NCI-H526 treated with DMSO at 0.1 percent for 48 hours (cell line): ENCODE measurements at regions not wholly inside any gene's neighbourhood (a gene's known extent, or its start where the extent isn't known, plus 50 kb on each side); places are given as distances from the start of the nearest gene placed in this dataset.
"Not testable (repeated sequence)": the region's sequence is repeated elsewhere in the genome, so short reads cannot be mapped to it uniquely, and the experiment has no call there.

ENCODE experiments used
- DNase-seq: peaks from one replicate; lab custom pipeline; 2025; lab: John Stamatoyannopoulos, UW

DNA sequence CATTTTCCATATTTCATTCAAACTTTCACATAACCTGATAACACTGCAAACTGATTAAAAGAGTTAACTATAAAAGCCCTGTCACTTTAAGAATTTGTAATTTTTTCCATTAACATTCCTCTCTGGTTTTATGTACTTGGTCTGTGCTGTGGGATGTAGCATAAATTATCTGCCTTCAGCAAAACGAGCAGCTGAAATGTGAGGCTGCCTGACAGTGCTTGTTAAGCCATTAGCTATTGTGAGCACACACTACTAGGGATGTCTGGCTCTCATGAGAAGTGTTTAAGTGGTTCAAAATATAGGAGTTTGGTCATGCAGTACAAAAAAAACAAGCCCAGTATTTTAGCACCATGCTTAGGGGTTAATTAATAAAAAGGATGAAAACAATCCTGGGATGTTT is 63.0 kb downstream of the HOXA1 start:
- DNase-seq, result peak; percentile 31

DNA sequence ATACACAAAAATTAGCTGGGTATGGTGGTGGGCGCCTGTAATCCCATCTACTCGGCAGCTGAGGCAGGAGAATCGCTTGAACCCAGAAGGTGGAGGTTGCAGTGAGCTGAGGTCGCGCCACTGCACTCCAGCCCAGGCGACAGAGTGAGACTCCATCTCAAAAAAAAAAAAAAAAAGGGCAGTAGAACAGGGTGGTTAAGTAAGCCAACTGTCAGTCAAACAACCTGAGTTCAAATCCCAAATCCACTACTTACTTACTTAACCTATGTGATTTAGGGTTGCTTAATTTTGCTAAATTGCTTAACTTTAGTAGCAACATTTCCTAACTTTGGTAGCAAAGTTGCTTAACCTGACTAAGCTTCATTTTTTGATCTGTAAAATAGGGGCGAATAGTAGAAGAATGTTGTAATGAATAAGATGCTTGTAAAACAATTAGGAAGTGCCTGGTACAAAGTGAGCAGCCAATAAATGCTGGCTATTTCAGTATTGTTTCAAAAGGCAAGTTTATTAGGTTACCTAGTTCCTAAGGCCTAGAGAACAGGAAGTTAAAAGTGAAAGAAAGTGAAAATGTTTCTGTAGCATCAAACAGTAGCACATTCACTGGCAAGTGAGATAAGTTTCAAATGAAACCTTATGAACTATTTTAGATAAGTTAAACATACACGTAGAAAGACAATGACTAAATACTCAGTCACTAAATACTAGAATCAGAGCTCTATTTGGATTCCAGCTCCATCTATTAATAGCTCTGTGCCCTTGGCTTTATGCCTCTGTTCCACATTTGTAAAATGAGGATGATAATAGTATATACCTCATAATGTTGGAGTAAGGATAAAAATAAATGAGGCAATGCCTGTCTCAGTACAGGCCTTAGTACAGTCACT is 64.3 kb downstream of the HOXA1 start:
- no peak for DNase-seq

DNA sequence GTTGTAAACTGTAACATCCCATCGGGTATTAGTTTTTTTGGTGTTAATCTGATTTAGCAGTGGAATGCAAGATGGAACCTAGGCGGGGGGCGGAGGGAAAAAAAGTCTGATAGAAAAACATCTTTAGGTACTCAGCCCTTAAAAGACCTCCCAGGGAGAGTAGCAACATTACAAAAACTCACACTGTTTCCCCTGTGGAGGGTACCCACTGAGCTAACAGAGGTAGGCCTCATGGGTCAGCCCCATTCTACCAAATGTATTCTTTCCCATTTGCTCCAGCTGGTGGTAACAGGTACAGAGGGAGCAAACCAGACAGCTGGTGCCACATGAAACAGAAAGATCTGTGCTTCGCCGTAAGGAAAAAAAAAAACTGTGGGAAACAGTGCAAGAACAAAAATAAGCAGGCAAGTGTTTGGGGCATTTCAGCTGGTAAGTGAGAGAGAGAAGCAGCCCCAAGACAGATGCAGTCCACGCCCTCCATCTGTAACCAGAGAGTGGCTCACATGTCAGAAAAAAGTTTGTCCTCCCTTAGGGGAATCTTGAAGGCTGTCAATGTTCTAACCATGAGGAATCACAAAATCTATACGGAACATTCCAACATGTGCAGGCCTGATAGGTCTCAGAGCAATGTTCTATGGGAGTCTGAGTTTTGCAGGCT is 65.3 kb downstream of the HOXA1 start:
- DNase-seq, result no peak

DNA sequence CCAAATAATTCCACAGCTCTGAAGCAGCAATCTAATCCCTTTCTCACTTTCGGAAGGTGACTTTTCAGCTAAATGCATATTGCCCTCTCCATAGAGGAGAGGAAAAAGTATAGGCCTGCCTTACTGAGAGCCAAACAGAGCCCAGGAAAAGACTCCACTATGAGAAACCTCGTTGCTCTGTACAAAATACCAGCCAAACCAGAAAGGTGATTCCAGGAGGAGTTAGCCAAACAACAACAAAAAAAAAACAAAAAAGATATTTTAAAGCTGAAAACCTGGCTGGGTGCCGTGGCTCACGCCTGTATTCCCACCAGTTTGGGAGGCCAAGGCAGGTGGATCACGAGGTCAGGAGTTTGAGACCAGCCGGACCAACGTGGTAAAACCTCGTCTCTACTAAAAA is 70.5 kb downstream of the HOXA1 start:
- no peak for DNase-seq

DNA sequence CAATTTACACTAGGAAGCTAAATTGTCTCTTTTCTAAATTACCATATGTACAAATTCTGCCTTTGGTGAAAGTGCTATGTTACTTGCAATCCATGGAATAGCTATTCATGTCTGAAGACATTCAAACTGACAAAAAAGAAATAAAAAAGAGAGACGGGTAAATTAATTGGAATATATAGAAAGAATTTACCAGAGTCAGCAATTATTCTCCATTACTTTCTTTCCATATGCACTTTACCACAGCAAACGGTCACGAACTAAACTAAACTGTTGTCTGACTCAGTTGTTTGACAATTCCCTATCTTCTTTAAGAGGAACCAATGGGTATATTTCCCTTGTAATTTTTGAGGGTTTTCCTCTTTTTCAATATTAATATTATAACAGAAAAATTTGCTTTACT is 85.7 kb downstream of the HOXA1 start:
- no peak for DNase-seq

DNA sequence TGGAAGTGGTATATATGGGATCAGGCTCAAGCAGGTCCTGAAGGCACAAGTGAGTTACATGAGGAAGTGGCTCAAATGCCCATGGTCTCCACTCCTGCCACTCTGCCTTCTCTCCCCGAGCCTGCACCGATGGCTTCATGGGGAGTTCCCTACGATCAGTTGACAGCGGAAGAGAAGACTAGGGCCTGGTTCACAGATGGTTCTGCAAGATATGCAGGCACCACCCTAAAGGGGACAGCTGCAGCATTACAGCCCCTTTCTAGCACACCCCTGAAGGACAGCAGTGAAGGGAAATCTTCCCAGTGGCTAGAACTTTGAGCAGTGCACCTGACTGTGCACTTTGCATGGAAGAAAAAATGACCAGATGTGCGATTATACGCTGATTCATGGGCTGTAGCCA is 95.3 kb downstream of the HOXA1 start:
- DNase-seq, result no peak

DNA sequence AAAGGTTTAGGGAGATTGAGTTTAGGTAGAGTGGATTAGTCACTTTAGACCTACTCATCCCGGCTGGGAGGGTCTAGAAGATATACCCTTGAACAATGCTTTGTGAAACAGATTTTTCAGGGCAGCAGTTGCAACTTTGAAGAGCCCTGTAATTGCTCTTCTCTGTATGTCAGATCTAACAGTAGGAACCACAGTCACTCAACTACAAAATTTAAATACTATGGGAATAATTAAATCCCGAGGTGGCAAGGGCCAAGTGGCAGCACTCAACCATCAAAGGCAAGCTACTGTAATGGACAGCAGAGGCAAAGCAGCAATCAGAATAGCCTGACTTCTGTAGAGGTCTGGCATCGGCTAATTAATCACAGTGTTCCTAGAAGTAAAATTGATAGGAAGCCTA is 97.5 kb downstream of the HOXA1 start:
- DNase-seq, result not testable (repeated sequence)

DNA sequence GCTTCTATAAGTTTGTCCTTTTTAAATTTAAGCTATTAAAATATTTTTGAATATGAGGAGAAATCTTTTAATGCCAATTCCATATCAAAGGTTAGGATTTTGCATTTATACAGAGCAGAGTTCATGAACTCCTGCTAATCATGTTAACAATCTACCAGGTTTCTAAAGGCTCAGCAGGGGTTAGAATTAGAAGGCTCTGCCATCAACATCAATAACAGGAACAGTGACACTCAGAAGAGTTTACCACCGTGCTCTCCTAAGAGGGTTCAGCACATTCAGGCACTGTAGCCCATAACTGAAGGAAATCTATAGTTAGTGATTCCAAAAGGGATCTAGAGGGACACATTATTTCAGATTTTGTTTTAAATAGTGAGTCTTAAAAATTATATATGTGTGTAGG is 100.1 kb downstream of the HOXA1 start:
- no peak for DNase-seq

DNA sequence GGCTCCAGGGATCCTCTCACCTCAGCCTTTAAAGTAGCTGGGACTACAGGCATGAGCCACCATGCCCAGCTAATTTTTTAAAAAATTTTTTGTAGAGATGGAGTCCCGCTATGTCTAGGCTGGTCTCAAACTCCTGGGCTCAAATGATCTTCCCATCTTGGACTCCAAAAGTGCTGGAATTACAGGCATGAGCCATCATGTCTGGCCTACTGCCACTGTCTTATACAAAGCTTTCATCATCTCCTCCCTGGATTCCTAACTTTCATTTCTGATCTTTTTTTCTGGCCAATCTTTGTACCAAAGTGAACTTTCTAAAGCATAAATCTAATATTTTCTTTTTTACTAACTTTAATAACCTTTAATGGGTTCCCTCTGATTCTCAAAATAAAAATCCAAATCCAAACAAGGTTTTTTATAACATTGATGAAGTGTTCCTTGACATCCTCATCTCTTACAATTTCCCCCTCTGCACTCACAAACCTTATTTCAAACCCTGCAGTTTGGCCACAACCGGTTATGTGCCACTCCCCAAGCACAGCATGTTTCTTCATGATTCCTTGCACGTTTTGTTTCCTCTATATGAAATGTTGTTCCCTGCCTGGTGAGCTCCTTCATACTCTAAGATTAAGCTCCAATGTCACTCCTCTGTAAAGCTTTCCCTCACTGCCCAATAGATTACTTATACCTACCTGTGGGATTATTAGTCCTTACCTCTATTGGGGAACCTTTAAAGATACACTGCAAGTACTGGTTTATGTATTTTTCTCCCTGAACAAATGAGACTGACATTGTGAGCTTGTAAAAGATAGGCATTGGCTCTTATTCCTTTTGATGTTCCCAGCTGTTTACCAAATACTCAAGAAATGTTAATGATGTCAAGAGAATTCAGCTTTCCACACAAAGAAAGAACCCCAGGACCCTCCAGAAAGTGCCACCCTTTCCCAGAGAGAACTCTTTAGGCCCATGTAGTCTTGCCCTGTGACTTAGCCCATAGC is 101.7 kb downstream of the HOXA1 start:
- no peak for DNase-seq

DNA sequence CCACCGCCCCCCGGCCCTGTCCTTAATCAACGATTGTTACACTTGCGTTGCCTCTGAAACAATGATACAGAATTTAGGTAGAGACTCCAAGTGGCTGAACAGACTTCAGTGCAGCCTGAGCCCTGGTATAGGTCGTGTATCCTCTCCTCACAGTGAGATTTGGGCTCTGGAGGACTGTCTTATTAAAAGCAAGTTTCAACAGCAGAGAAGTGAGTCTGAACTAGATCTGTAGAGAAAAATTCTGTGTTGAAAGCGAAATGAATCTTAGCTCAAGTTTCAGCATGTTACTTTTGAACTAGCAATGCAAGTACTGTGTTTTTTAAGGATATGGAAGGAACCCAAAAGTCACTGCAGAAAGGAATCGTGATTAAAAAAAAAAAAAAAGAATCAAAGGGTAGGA is 103.1 kb downstream of the HOXA1 start:
- no peak for DNase-seq

DNA sequence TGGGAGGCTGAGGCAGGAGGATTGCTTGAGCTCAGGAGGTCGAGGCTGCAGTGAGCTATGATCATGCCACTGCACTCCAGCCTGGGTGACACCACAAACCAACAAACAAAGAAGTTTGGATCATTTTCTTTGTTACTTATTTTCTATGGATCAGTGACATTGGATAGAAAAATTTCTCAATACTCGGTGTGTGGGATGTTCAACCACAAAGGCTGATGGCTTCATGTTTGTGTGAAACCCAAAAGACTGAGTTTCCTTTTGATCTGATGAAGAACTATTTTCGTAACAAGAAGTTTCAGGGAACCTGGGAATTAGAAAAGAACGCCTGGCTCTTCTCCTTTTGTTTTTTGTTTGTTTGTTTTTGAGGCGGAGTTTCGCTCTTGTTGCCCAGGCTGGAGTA is 104.0 kb downstream of the HOXA1 start:
- DNase-seq, result no peak

DNA sequence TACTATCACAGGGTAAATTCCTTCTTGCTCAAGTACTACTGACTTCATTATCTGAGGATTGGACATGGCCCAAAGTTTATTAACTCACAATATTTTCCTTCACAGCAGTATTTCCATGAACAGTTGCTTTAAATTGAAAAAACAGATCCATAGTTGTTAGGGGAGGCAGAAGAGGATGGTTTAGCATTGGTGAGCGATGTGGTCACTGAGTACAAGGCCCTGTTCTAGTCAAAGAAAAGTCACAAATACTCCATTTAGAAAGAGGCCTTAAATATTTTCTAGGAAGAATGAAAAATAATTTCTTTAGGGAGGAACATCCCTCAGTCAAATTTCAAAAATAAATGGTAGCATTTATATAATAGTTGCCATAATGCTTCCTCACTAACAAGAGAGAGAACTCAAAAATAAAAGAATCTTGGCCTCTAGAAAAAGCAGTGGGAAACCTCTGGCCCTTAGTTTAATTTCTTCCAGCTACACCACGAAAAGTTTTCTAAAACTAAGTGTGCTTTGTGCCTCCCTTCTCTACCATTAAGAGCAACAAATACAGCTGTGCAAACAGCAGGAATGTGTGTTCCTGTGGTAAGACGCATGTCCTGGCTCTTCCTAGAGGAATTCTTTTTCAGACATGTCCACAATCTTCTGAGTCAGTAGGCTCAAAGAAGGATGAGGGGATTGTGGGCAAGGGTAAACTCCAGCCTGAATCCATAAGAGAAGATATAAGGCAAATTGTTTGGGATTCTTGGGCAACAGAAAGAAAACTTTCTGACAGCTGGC is 105.7 kb downstream of the HOXA1 start:
- no peak for DNase-seq

DNA sequence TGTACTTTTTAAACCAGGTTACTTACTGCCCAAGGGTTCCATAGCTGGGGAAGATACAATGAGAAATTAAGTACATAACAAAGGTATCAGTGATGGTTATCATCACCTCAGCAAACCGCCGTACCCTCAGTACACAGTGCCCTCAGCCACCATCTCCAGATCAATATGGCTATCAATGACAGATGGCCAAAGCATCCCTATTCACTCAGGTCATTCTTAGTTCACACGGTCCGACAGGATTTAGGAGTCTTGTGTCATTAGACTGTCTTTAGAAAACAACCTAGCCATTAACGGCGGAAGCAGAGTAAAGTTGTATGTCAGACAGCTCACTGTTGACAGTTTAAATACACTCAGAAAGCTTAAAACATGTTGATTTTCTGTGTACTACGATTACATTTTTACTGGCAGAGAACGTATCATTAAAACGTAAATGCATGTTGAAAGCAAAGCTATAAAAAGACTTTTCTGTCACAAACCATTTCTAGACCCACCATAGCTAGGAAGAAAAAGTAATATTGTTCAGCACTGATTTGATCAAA is 106.9 kb downstream of the HOXA1 start:
- no peak for DNase-seq

DNA sequence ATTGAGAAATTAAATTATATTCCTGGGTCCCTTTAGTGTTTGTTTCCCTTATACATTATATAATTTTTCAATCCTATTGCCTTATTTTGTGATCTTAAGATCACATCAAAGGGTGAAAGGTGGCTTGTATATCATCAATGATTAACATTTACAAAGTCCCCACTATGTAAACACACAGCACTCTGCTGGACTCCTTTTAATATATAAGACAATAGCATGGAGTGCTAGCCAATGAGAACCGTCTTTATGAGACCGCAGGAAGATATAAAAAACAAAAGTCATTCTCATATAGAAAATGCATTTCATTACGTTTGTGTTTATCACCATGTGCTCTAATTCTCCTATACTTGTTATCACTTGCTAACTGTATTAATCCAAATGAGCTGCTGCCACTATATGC is 108.5 kb downstream of the HOXA1 start:
- DNase-seq, result no peak

DNA sequence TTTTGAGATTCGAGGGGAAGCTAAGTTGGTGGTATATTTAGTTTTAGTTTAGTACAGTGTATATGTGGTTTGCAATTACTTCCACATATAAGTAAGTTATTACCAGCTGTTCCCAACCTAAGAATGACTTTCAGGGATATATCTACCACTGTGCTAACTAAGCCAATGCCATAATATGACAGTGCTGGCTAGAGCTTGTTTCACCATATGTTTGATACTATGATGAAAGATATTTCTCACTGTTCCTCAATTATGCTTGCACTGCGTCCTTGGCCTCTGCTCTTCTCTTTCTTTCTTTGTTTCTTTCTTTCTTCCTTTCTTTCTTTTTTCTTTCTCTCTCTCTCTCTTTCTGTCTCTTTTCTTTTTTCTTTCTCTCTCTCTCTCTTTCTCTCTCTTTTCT is 113.8 kb upstream of the SKAP2 start:
- no peak for DNase-seq

DNA sequence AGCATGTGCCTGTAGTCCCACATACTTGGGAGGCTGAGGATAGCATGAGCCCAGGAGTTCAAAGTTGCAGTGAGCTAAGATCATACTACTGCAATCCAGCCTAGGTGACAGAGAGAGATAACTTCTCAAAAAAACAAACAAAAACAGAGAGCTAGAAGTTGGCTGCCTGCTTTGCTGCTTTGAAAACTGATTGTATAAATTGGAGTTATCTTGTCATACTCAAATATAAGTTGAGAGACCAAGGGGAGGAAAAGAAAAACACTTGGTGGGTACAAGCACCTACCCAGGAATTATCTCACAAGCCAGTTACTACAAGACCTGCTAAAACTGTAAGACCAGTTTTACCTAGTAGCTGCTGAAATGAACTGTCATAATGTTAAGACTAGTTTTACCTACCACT is 112.5 kb upstream of the SKAP2 start:
- DNase-seq, result no peak

DNA sequence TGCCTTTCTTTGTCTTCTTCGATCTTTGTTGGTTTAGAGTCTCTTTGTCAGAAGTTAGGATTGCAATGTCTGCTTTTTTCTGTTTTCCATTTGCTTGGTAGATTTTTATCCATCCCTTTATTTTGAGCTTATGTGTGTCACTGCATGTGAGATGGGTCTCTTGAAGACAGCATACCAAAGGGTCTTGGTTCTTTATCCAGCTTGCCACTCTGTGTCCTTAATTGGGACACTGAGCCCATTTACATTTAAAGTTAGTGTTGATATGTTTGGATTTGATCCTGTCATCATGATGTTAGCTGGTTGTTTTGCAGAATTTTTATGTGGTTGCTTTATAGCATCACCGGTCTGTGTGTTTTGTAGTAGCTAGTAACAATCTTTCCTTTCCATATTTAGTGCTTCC is 107.5 kb upstream of the SKAP2 start:
- not testable (repeated sequence) for DNase-seq

DNA sequence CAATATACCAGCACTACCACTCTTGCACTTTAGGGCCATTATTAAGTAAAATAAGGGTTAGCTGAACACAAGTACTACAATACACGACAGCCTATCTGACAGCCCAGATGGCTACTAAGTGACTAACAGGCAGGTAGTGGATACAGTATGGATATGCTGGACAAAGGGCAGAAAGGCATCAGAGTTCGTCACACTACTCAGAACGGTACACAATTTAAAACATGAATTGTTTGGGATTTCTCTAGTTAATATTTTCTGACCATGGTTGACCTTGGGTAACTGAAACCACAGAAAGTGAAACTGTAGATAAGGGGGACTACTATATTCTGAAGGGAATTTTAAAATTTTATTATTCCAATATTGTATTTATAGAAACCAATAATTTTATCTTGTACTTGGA is 101.3 kb upstream of the SKAP2 start:
- DNase-seq, result no peak

DNA sequence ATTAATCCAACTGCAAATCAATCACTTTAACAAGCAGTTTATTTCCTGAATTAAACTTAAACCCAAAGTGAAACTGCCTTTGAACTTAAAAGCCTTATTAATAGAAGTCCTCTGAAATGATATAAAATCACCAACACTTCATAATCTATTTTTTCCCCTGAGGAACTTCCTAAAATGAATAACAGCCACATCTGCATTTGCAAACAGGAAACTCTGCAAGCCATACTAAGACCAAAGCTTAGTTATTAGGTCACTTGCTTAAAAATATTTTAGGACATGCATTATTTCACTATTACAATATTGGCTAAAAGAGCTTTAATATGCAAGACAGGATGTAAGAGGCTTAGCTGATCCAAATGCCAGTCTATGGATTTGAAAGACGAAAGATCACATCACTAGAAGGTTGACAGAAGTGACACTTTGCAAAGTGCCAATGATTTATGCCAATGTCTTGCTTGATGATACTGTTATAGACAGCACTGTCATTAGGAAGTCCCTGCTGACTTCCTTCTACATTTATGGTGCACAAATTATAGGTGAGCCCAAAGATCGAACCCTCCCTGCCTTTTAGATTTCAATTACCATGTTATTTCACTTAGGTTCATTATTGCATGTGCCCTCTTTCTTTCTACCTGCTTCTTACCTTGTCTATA is 99.9 kb upstream of the SKAP2 start:
- DNase-seq, result no peak

DNA sequence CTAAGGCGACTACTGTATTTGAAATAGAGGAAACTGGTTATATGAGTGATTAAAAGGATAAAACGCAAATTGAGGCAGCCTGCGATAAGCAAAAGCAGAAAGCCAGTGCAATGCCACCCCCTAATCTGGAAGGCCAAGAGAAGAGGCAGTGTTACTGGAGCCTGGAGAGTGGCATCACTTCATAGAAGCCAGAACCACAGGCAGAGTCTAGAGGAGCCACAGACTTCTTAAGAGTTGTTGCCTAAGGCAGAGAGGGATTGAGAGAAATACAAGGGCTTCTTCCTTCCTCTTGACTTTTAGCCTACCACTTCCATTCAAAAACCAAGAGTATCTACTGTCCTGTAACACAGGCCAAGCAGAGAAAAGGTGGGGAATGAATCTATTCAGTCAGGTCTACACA is 94.9 kb upstream of the SKAP2 start:
- DNase-seq, result no peak

DNA sequence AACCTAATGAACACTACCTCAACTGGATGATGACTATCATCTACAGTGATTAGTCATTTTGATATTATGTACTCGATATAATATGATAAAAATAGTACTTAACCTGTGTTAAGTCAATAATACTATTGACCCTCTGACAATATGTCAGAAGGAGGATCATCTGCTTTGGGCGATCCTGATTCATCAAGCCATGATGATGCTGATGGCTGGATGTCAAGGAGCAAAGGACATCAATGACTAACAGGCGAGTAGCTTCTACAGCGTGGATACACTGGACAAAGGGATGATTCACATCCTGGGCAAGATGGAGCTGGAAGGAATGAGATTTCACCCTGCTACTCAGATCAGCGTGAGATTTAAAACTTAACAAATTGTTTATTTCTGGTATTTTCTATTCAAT is 94.4 kb upstream of the SKAP2 start:
- DNase-seq, result no peak
